ENCODE measurements at regions not wholly inside any gene's neighbourhood (a gene's known extent, or its start where the extent isn't known, plus 50 kb on each side); places are given as distances from the start of the nearest gene placed in this dataset.

- H3K9me3 ChIP-seq: no peaks in the 10 kb centered on the region
- no peaks in the 10 kb centered on the region for H3K27me3 ChIP-seq
- no peaks in the 10 kb centered on the region for H3K36me3 ChIP-seq
- H3K4me3 ChIP-seq: no peak overlapping the region
- no peak overlapping the region for H3K27ac ChIP-seq
- no peak for DNase-seq (ENCODE audit: low spot score in 2 of 2)
- no peak for TF ChIP-seq CTCF (IDR thresholded peaks at IDR 0.05)
- no peaks in the 10 kb centered on the region for H3K4me1 ChIP-seq
- intact Hi-C loops (cut with DNase I; ENCODE audit: low total_unique reads): no loop called here
Observed at GRCh38 chr4:57544811-57545654, 434.8 kb upstream of the IGFBP7 start.

- DNase-seq (ENCODE audit: low spot score in 2 of 2): no peak
- Histone ChIP-seq H3K9me3 (no peaks in the 10 kb centered on the region), H3K4me1 (no peaks in the 10 kb centered on the region), H3K27ac (no peak overlapping the region), H3K4me3 (no peak overlapping the region), H3K36me3 (no peaks in the 10 kb centered on the region), H3K27me3 (no peaks in the 10 kb centered on the region)
- intact Hi-C loops (cut with DNase I; ENCODE audit: low total_unique reads): no loop called here
- TF ChIP-seq POLR2A (IDR thresholded peaks at IDR 0.05) (no peak), POLR2AphosphoS5 (IDR thresholded peaks at IDR 0.05) (no peak)
Observed at GRCh38 chr4:57504797-57505530, 394.8 kb upstream of the IGFBP7 start.

- DNase-seq (ENCODE audit: low spot score in 2 of 2): no peak
- H3K4me1 ChIP-seq: no peaks in the 10 kb centered on the region
- TF ChIP-seq POLR2A (IDR thresholded peaks at IDR 0.05) (no peak), CTCF (IDR thresholded peaks at IDR 0.05) (no peak), POLR2AphosphoS5 (IDR thresholded peaks at IDR 0.05) (no peak)
- no peaks in the 10 kb centered on the region for H3K36me3 ChIP-seq
- H3K9me3 ChIP-seq: no peaks in the 10 kb centered on the region
- H3K27ac ChIP-seq: no peak overlapping the region
- intact Hi-C loops (cut with DNase I; ENCODE audit: low total_unique reads): no loop called here
- H3K4me3 ChIP-seq: no peak overlapping the region
- H3K27me3 ChIP-seq: no peaks in the 10 kb centered on the region
Observed at GRCh38 chr4:57504139-57504538, 394.0 kb upstream of the IGFBP7 start.

GRCh38 chr4:57501720-57502119, 391.5 kb upstream of the IGFBP7 start:
- intact Hi-C loops (cut with DNase I; ENCODE audit: low total_unique reads): no loop called here

GRCh38 chr4:57499786-57500185, 389.6 kb upstream of the IGFBP7 start:
- DNase-seq (ENCODE audit: low spot score in 2 of 2): no peak
- no peaks in the 10 kb centered on the region for H3K27me3 ChIP-seq
- intact Hi-C loops (cut with DNase I; ENCODE audit: low total_unique reads): no loop called here
- TF ChIP-seq POLR2AphosphoS5 (IDR thresholded peaks at IDR 0.05) (no peak), POLR2A (IDR thresholded peaks at IDR 0.05) (no peak), CTCF (IDR thresholded peaks at IDR 0.05) (no peak)
- no peaks in the 10 kb centered on the region for H3K9me3 ChIP-seq
- no peak overlapping the region for H3K4me3 ChIP-seq
- H3K4me1 ChIP-seq: no peaks in the 10 kb centered on the region
- H3K36me3 ChIP-seq: no peaks in the 10 kb centered on the region
- H3K27ac ChIP-seq: no peak overlapping the region

More at GRCh38 chr4:57501720-57502119, 391.5 kb upstream of the IGFBP7 start:
- no peak overlapping the region for H3K4me3 ChIP-seq
- no peak for DNase-seq (ENCODE audit: low spot score in 2 of 2)
- H3K36me3 ChIP-seq: no peaks in the 10 kb centered on the region
- H3K27ac ChIP-seq: no peak overlapping the region
- H3K9me3 ChIP-seq: no peaks in the 10 kb centered on the region
- no peaks in the 10 kb centered on the region for H3K27me3 ChIP-seq
- no peak for TF ChIP-seq POLR2AphosphoS5 (IDR thresholded peaks at IDR 0.05)
- TF ChIP-seq CTCF (IDR thresholded peaks at IDR 0.05): no peak
- no peak for TF ChIP-seq POLR2A (IDR thresholded peaks at IDR 0.05)
- no peaks in the 10 kb centered on the region for H3K4me1 ChIP-seq
